Skeletal muscle satellite cell (primary cell): ENCODE measurements at regions not wholly inside any gene's neighbourhood (a gene's known extent, or its start where the extent isn't known, plus 50 kb on each side); places are given as distances from the start of the nearest gene placed in this dataset.
"Not testable (repeated sequence)": the region's sequence is repeated elsewhere in the genome, so short reads cannot be mapped to it uniquely, and the experiment has no call there.

Experiments used
- H3K27me3 ChIP-seq: 2 replicates; pipeline ENCODE4 v1.7.0; 2013; ENCODE audit warnings: low read length; ENCODE audit not compliant: control insufficient read depth, insufficient read depth
- H3K36me3 ChIP-seq: 2 replicates; pipeline ENCODE4 v1.7.0; 2013; ENCODE audit warnings: mild to moderate bottlenecking, control low read depth, low read length; ENCODE audit not compliant: insufficient read depth
- H3K4me1 ChIP-seq: 2 replicates; pipeline ENCODE4 v1.7.0; 2013; ENCODE audit warnings: low read length; ENCODE audit not compliant: control insufficient read depth, insufficient read depth
- H3K4me2 ChIP-seq: 2 replicates; pipeline ENCODE4 v1.7.0; 2013; ENCODE audit warnings: mild to moderate bottlenecking, low read length
- H3K4me3 ChIP-seq: 2 replicates; pipeline ENCODE4 v1.7.0; 2013; ENCODE audit warnings: low read length
- H3K9ac ChIP-seq: 2 replicates; pipeline ENCODE4 v1.7.0; 2013; ENCODE audit warnings: mild to moderate bottlenecking, low read depth, low read length, moderate library complexity
- H3K9me3 ChIP-seq: replicated peaks from 2 replicates; pipeline ENCODE4 v1.7.0; 2013; ENCODE audit warnings: mild to moderate bottlenecking, control low read depth, low read length

DNA sequence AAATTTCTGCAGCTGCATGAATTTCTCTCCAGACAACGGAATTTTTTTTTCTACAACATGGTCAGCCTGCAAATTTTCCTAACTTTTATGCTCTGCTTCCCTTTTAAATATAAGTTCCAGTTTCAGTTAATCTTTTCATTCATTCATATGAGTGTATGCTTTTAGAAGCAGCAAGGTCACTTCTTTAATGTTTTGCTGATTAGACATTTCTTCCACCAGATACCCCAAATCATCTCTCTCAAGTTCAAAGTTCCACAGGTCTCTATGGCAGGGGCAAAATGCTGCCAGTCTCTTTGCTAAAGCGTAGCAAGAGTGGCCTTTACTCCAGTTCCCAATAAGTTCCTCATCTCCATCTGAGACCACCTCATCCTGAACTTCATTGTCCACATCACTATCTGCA lies 205.6 kb upstream of the GRM7 start:
- H3K9ac ChIP-seq = no peak overlapping the region
- H3K4me1 ChIP-seq = no peaks in the 10 kb centered on the region
- no peaks in the 10 kb centered on the region for H3K36me3 ChIP-seq
- H3K9me3 ChIP-seq = peaks cover 3% of the 10 kb centered on the region
- H3K27me3 ChIP-seq = no peaks in the 10 kb centered on the region
- H3K4me2 ChIP-seq = no peak overlapping the region
- no peak overlapping the region for H3K4me3 ChIP-seq

- no peak overlapping the region for H3K9ac ChIP-seq
- no peaks in the 10 kb centered on the region for H3K36me3 ChIP-seq
- H3K4me1 ChIP-seq = no peaks in the 10 kb centered on the region
- peaks cover 3% of the 10 kb centered on the region for H3K9me3 ChIP-seq
- no peak overlapping the region for H3K4me2 ChIP-seq
- no peak overlapping the region for H3K4me3 ChIP-seq
- no peaks in the 10 kb centered on the region for H3K27me3 ChIP-seq
Observed at GRCh38 chr3:6657591-6657990, 203.3 kb upstream of the GRM7 start.

- Histone ChIP-seq H3K4me2 (no peak overlapping the region), H3K4me1 (no peaks in the 10 kb centered on the region), H3K9me3 (peaks cover 13% of the 10 kb centered on the region), H3K4me3 (no peak overlapping the region), H3K36me3 (no peaks in the 10 kb centered on the region), H3K9ac (no peak overlapping the region), H3K27me3 (no peaks in the 10 kb centered on the region)
Observed at GRCh38 chr3:6667354-6667753, 193.6 kb upstream of the GRM7 start.

- peaks cover 12% of the 10 kb centered on the region for H3K9me3 ChIP-seq
- no peaks in the 10 kb centered on the region for H3K36me3 ChIP-seq
- no peak overlapping the region for H3K9ac ChIP-seq
- no peaks in the 10 kb centered on the region for H3K27me3 ChIP-seq
- H3K4me3 ChIP-seq = no peak overlapping the region
- no peak overlapping the region for H3K4me2 ChIP-seq
- H3K4me1 ChIP-seq = no peaks in the 10 kb centered on the region
Observed at GRCh38 chr3:6671363-6671762, 189.6 kb upstream of the GRM7 start.

GRCh38 chr3:6679510-6679909 lies 181.4 kb upstream of the GRM7 start:
- no peak overlapping the region for H3K4me3 ChIP-seq
- H3K36me3 ChIP-seq = no peaks in the 10 kb centered on the region
- no peaks in the 10 kb centered on the region for H3K27me3 ChIP-seq
- H3K4me2 ChIP-seq = no peak overlapping the region
- H3K9ac ChIP-seq = no peak overlapping the region
- peaks cover 6% of the 10 kb centered on the region for H3K9me3 ChIP-seq
- no peaks in the 10 kb centered on the region for H3K4me1 ChIP-seq

- H3K4me2 ChIP-seq = no peak overlapping the region
- H3K9me3 ChIP-seq = peaks cover 3% of the 10 kb centered on the region
- no peaks in the 10 kb centered on the region for H3K4me1 ChIP-seq
- no peaks in the 10 kb centered on the region for H3K36me3 ChIP-seq
- no peaks in the 10 kb centered on the region for H3K27me3 ChIP-seq
- no peak overlapping the region for H3K9ac ChIP-seq
- H3K4me3 ChIP-seq = no peak overlapping the region
Observed at GRCh38 chr3:6680119-6680806, 180.7 kb upstream of the GRM7 start.

GRCh38 chr3:6697285-6697684 lies 163.6 kb upstream of the GRM7 start:
- H3K4me3 ChIP-seq = no peak overlapping the region
- H3K4me2 ChIP-seq = no peak overlapping the region
- H3K9me3 ChIP-seq = peaks cover 18% of the 10 kb centered on the region
- no peaks in the 10 kb centered on the region for H3K36me3 ChIP-seq
- H3K9ac ChIP-seq = no peak overlapping the region
- H3K4me1 ChIP-seq = no peaks in the 10 kb centered on the region
- no peaks in the 10 kb centered on the region for H3K27me3 ChIP-seq

DNA sequence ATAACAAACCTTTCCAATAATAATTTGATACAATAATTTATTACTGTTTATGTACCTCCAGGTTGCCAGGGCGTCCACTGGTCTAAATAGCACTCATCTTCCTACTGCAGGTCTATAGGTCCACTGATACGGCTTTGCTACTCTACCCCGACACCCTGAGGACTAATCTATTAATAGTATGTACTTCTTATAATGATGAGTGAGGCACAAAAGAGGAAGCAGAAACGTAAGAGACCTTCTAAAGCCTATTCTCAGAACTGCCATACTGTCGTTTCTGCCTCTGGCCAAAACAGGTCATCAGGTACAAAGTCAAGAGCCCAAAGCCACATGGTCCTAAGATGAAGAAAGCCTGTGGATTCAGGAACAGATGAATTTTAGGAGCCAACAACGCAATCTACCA lies 163.2 kb upstream of the GRM7 start:
- Histone ChIP-seq H3K27me3 (no peaks in the 10 kb centered on the region), H3K36me3 (no peaks in the 10 kb centered on the region), H3K4me1 (no peaks in the 10 kb centered on the region), H3K9ac (no peak overlapping the region), H3K4me3 (no peak overlapping the region), H3K9me3 (peaks cover 18% of the 10 kb centered on the region), H3K4me2 (no peak overlapping the region)

GRCh38 chr3:6704817-6705216 lies 156.1 kb upstream of the GRM7 start:
- not testable (repeated sequence) for H3K4me3 ChIP-seq, H3K4me2 ChIP-seq, H3K36me3 ChIP-seq, H3K4me1 ChIP-seq, H3K9ac ChIP-seq, H3K27me3 ChIP-seq
- peaks cover 13% of the 10 kb centered on the region for H3K9me3 ChIP-seq

DNA sequence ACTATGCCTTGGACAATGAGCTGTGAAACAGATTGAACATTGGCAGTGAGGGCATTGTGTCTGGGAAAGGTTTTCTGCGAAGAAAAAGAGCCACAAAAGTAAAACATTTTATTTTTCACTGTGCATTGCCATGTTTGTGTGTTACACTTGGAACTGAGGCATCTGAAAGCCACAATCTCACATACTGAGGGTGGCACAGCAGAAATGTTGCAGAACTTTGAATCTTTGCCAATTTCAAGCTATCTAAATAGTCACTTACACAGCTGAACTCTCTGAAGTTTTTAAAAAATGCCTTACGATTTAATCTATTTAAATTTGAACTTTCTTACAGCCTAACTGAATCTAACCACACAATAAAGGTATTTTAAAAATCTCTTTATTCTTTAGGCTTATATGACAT lies 154.1 kb upstream of the GRM7 start:
- Histone ChIP-seq H3K36me3 (no peaks in the 10 kb centered on the region), H3K4me2 (no peak overlapping the region), H3K27me3 (no peaks in the 10 kb centered on the region), H3K9ac (no peak overlapping the region), H3K4me1 (no peaks in the 10 kb centered on the region), H3K9me3 (no peaks in the 10 kb centered on the region), H3K4me3 (no peak overlapping the region)

GRCh38 chr3:6709178-6709577 lies 151.7 kb upstream of the GRM7 start:
- H3K36me3 ChIP-seq = no peaks in the 10 kb centered on the region
- no peaks in the 10 kb centered on the region for H3K27me3 ChIP-seq
- no peak overlapping the region for H3K9ac ChIP-seq
- H3K4me2 ChIP-seq = no peak overlapping the region
- H3K4me1 ChIP-seq = no peaks in the 10 kb centered on the region
- H3K9me3 ChIP-seq = peaks cover 2% of the 10 kb centered on the region
- H3K4me3 ChIP-seq = no peak overlapping the region

- H3K36me3 ChIP-seq = no peaks in the 10 kb centered on the region
- no peaks in the 10 kb centered on the region for H3K27me3 ChIP-seq
- H3K4me3 ChIP-seq = no peak overlapping the region
- peaks cover 2% of the 10 kb centered on the region for H3K9me3 ChIP-seq
- H3K9ac ChIP-seq = no peak overlapping the region
- H3K4me2 ChIP-seq = no peak overlapping the region
- no peaks in the 10 kb centered on the region for H3K4me1 ChIP-seq
Observed at GRCh38 chr3:6714962-6715361, 146.0 kb upstream of the GRM7 start.
